ENCODE measurements at regions not wholly inside any gene's neighbourhood (a gene's known extent, or its start where the extent isn't known, plus 50 kb on each side); places are given as distances from the start of the nearest gene placed in this dataset.

DNA sequence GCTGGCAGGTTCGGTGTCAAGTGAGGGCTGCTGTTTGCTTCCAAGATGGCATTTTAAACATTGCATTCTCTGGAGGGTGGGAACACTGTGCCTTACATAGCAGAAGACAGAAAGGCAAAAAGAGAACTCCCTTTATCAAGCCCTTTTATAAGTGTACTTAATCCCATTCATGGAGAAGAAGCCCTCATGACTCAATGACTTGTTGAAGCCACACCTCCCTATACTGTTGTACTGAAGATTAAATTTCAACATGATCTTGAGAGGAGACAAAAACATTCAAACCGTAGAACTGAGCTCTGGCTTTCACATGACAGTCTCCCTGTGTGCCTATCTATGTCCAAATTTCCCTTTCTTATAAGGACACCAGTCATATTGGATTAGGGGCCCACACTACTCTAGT lies 443.4 kb upstream of the CDIN1 start:
- TF ChIP-seq, protein P1, sequence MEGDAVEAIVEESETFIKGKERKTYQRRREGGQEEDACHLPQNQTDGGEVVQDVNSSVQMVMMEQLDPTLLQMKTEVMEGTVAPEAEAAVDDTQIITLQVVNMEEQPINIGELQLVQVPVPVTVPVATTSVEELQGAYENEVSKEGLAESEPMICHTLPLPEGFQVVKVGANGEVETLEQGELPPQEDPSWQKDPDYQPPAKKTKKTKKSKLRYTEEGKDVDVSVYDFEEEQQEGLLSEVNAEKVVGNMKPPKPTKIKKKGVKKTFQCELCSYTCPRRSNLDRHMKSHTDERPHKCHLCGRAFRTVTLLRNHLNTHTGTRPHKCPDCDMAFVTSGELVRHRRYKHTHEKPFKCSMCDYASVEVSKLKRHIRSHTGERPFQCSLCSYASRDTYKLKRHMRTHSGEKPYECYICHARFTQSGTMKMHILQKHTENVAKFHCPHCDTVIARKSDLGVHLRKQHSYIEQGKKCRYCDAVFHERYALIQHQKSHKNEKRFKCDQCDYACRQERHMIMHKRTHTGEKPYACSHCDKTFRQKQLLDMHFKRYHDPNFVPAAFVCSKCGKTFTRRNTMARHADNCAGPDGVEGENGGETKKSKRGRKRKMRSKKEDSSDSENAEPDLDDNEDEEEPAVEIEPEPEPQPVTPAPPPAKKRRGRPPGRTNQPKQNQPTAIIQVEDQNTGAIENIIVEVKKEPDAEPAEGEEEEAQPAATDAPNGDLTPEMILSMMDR (conservative IDR thresholded peaks at IDR 0.05) = no peak
- TF ChIP-seq ZFX (IDR thresholded peaks at IDR 0.05) = no peak

Data from C4-2B (cell line).